ENCODE measurements at regions not wholly inside any gene's neighbourhood (a gene's known extent, or its start where the extent isn't known, plus 50 kb on each side); places are given as distances from the start of the nearest gene placed in this dataset.

DNA sequence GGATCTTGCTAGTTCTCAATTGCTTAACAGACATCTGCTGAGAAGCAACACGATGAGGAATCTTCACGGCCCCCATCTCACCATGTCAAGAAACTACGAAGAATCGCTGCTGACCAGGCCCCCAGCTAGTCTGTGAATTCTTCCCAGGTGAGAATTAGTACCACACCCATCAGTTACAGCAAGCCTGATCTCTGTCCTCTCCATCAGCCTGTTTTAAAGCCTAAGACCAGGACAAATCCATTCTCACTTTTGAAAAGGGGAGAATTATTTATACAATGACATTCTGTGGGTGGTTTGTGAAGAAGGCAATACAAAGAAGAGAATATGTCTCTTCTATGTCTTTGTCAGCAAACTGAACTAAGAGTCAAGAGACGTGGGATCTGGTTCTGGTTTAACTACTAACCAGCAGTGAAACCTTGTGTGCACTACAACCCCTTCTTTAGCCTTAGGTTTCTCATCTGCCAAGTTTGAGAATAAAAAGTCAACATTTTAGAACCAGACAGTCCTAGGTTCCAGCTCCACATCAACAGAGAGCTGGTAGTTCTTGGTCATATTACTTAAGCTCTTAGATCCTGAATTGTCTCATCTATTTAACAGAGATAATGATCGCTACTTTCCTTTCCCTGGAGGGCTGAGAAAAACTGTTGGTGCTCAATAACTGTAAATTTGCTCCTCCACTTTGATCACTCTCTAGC, 160.4 kb upstream of the RORA start:
- peaks cover 0 to 8% (median 3%) of the 10 kb centered on the region in 4 donors for H3K4me1 ChIP-seq
- H3K4me3 ChIP-seq, result no peak overlapping the region
- H3K36me3 ChIP-seq, result no peaks in the 10 kb centered on the region
- H3K9me3 ChIP-seq, result no peaks in the 10 kb centered on the region
- no peak for DNase-seq
- 87 to 94% methylated on average over 6 of the region's 6 CpGs for WGBS, 2 donors
- H3K27me3 ChIP-seq, result no peaks in the 10 kb centered on the region
- H3K27ac ChIP-seq, result no peak overlapping the region
- intact Hi-C loops (cut with DNase I), result no loop called here
- TF ChIP-seq POLR2AphosphoS5 (IDR thresholded peaks at IDR 0.05) (no peak), EP300 (IDR thresholded peaks at IDR 0.05) (no peak), POLR2A (IDR thresholded peaks at IDR 0.05) (no peak)
- TF ChIP-seq, protein P1, sequence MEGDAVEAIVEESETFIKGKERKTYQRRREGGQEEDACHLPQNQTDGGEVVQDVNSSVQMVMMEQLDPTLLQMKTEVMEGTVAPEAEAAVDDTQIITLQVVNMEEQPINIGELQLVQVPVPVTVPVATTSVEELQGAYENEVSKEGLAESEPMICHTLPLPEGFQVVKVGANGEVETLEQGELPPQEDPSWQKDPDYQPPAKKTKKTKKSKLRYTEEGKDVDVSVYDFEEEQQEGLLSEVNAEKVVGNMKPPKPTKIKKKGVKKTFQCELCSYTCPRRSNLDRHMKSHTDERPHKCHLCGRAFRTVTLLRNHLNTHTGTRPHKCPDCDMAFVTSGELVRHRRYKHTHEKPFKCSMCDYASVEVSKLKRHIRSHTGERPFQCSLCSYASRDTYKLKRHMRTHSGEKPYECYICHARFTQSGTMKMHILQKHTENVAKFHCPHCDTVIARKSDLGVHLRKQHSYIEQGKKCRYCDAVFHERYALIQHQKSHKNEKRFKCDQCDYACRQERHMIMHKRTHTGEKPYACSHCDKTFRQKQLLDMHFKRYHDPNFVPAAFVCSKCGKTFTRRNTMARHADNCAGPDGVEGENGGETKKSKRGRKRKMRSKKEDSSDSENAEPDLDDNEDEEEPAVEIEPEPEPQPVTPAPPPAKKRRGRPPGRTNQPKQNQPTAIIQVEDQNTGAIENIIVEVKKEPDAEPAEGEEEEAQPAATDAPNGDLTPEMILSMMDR (IDR thresholded peaks at IDR 0.05), result no peak

DNA sequence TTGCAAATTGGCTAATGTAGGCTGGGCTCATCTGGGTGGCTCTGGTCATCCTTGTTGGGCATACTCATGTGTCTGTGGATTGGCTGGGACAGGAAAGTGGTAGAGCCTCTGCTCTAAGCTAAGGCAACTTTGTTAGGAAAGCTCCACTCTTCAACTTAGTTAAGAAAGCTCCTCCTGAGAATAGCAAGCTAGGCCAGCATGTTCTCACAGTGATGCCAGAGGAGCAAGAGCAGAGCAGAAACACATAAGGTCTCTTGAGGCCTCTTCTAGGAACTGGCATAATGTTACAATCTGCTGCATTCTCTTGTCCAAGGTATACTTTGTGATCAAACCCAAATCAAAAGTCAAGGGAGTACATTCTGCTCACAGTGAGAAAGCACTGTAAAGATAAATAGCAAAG, 158.6 kb upstream of the RORA start:
- Histone ChIP-seq H3K9me3 (no peaks in the 10 kb centered on the region), H3K36me3 (no peaks in the 10 kb centered on the region), H3K4me3 (no peak overlapping the region), H3K27ac (no peak overlapping the region), H3K27me3 (no peaks in the 10 kb centered on the region), H3K4me1 (no peaks in the 10 kb centered on the region)
- intact Hi-C loops (cut with DNase I), result no loop called here
- TF ChIP-seq POLR2A (IDR thresholded peaks at IDR 0.05) (no peak), POLR2AphosphoS5 (IDR thresholded peaks at IDR 0.05) (no peak), EP300 (IDR thresholded peaks at IDR 0.05) (no peak)
- DNase-seq, result no peak

DNA sequence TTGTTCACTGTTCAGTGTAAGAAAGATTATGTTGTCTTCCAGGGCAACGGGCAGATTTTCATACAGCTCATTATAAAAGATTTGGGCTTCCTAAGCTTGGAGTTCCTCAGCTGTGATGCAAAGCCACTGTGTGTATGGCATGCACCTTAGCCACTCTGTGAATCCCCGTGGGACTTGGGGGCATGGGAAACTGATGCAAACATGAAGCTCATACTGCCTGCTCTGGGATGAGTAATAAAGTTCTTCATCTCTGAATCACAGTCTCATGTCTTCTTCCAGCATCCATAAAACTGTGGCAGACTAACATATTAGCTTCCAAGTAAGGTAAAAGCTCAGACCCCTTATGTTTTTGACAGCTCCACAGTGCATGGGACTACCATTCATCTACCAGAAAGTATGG, 154.3 kb upstream of the RORA start:
- Histone ChIP-seq H3K36me3 (no peaks in the 10 kb centered on the region), H3K4me3 (no peak overlapping the region), H3K27ac (no peak overlapping the region), H3K9me3 (no peaks in the 10 kb centered on the region), H3K27me3 (no peaks in the 10 kb centered on the region), H3K4me1 (no peaks in the 10 kb centered on the region)
- TF ChIP-seq EP300 (IDR thresholded peaks at IDR 0.05), result no peak
- intact Hi-C loops (cut with DNase I), result no loop called here
- DNase-seq, result no peak
- 83 to 86% methylated on average over 2 of the region's 2 CpGs for WGBS, 2 donors

DNA sequence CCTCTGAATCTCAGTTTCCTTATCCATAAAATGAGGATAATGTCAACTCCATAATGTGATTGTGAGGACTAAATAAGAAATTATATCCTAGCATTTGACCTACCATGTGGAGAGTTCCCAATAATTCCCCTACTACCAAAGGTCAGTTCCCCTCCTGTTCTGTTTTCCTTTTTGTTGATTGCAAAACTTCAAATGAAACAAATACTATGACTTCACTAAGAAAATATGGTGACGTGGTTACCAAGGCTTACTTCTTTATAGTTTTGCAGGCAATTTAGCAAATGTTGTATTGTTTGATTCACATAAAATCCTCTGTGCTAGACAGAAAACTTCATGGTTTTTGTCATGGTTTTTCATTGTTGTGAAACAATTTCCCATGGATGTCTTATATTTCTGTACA, 153.8 kb upstream of the RORA start:
- WGBS, 2 donors, result 72 to 77% methylated on average over 1 of the region's 1 CpG
- H3K36me3 ChIP-seq, result no peaks in the 10 kb centered on the region
- no peak overlapping the region for H3K4me3 ChIP-seq
- no peak overlapping the region for H3K27ac ChIP-seq
- no peaks in the 10 kb centered on the region for H3K27me3 ChIP-seq
- TF ChIP-seq, protein P1 (IDR thresholded peaks at IDR 0.05), result no peak
- TF ChIP-seq POLR2A (IDR thresholded peaks at IDR 0.05) (no peak), EP300 (IDR thresholded peaks at IDR 0.05) (no peak), POLR2AphosphoS5 (IDR thresholded peaks at IDR 0.05) (no peak)
- no peak for DNase-seq
- no peaks in the 10 kb centered on the region for H3K9me3 ChIP-seq
- H3K4me1 ChIP-seq, result no peaks in the 10 kb centered on the region
- intact Hi-C loops (cut with DNase I), result no loop called here

DNA sequence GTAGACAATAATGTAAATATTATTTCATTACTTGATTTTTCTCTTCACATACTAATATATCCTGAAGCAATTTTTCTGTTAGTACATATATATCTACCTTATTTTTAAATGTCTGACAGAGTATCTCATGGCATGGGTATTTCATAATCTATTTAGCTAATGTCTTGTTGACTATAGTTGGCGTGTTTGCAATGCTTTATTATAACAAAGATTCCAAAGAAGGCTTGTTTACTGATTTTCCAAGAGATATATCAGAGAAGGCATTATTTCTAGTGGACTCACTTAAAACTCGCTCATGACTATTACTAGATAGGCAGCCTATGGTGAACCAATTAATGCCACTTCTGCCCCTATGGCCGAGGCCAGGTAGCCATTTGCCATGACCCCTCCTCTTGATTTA, 152.4 kb upstream of the RORA start:
- no peak overlapping the region for H3K4me3 ChIP-seq
- no peaks in the 10 kb centered on the region for H3K9me3 ChIP-seq
- no peaks in the 10 kb centered on the region for H3K36me3 ChIP-seq
- intact Hi-C loops (cut with DNase I), result no loop called here
- no peak overlapping the region for H3K27ac ChIP-seq
- DNase-seq, result no peak
- H3K4me1 ChIP-seq, result no peaks in the 10 kb centered on the region
- TF ChIP-seq EP300 (IDR thresholded peaks at IDR 0.05) (no peak), POLR2AphosphoS5 (IDR thresholded peaks at IDR 0.05) (no peak)
- TF ChIP-seq, protein P1 (IDR thresholded peaks at IDR 0.05), result no peak
- 83 to 85% methylated on average over 3 of the region's 3 CpGs for WGBS, 2 donors
- no peaks in the 10 kb centered on the region for H3K27me3 ChIP-seq

DNA sequence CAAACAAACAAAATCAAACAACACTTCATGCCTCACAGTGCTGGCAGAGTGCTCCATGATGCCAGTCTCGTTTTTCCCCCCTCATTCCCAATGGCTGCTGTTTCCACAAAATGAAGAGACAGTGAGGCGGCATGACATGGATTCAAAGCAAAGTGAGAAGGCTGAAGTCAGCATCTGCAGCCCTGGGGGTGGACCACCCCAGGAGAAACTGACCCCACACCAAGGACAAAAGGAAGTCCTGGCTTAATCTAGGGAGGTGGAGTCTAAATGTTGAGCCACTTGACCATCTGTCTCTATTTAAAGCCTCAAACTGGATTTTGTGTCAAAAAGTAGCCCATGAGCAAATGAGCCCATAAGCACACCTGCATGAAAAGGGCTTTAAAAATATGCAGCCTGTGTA, 151.2 kb upstream of the RORA start:
- Histone ChIP-seq H3K27me3 (no peaks in the 10 kb centered on the region), H3K4me3 (no peak overlapping the region), H3K4me1 (no peaks in the 10 kb centered on the region), H3K36me3 (no peaks in the 10 kb centered on the region), H3K9me3 (no peaks in the 10 kb centered on the region), H3K27ac (no peak overlapping the region)
- TF ChIP-seq POLR2AphosphoS5 (IDR thresholded peaks at IDR 0.05), result no peak
- TF ChIP-seq EP300 (IDR thresholded peaks at IDR 0.05), result no peak
- TF ChIP-seq, protein P1 (IDR thresholded peaks at IDR 0.05), result no peak
- TF ChIP-seq POLR2A (IDR thresholded peaks at IDR 0.05), result no peak
- 75% methylated on average over 2 of the region's 2 CpGs for WGBS, 2 donors
- intact Hi-C loops (cut with DNase I), result no loop called here
- no peak for DNase-seq
